Activated CD4-positive, alpha-beta memory T cell treated with anti-CD3 and anti-CD28 coated beads for 36 hours (primary cell): ENCODE measurements at regions not wholly inside any gene's neighbourhood (a gene's known extent, or its start where the extent isn't known, plus 50 kb on each side); places are given as distances from the start of the nearest gene placed in this dataset.

Experiments used
- CTCF ChIA-PET: fragments of 350-600 bp; sonication (Branson Sonifier 250); formaldehyde crosslinking; loops from one replicate; lab custom pipeline; 2021; ENCODE audit warnings: antibody characterized with exemption, inconsistent platforms; lab: Charles Lee
- POLR2A ChIA-PET: fragments of 350-600 bp; sonication (Branson Sonifier 250); formaldehyde crosslinking; loops from one replicate; lab custom pipeline; 2021; ENCODE audit warnings: antibody characterized with exemption; lab: Charles Lee
- DNase-seq: peaks from one replicate; pipeline ENCODE4 v3.0.0-alpha.2; 2020
- H3K27ac Mint-ChIP-seq: one replicate; pipeline ENCODE4 v1.8.0; 2021; ENCODE audit warnings: mixed read lengths
- H3K27me3 Mint-ChIP-seq: one replicate; pipeline ENCODE4 v1.8.0; 2021; ENCODE audit warnings: mixed read lengths
- H3K36me3 Mint-ChIP-seq: one replicate; pipeline ENCODE4 v1.8.0; 2021; ENCODE audit warnings: mixed read lengths
- H3K4me1 Mint-ChIP-seq: one replicate; pipeline ENCODE4 v1.8.0; 2021; ENCODE audit warnings: low read depth, mixed read lengths
- H3K4me3 Mint-ChIP-seq: one replicate; pipeline ENCODE4 v1.8.0; 2021; ENCODE audit warnings: mild to moderate bottlenecking, mixed read lengths
- H3K9me3 Mint-ChIP-seq: one replicate; pipeline ENCODE4 v1.8.0; 2021; ENCODE audit warnings: mixed read lengths
- intact Hi-C: fragments of 100-400 bp; cut with micrococcal nuclease; formaldehyde crosslinking; loops from one replicate; pipeline ENCODE4 v1.15.1; 2023

GRCh38 chr3:76487446-76487845 lies 552.5 kb upstream of the ROBO2 start:
- peaks cover 27% of the 10 kb centered on the region for H3K9me3 Mint-ChIP-seq
- no peaks in the 10 kb centered on the region for H3K4me1 Mint-ChIP-seq
- H3K4me3 Mint-ChIP-seq, result no peak overlapping the region
- H3K36me3 Mint-ChIP-seq, result no peaks in the 10 kb centered on the region
- intact Hi-C loops, result no loop called here
- ChIA-PET POLR2A (no interaction called here), CTCF (no interaction called here)
- no peak for DNase-seq
- no peaks in the 10 kb centered on the region for H3K27me3 Mint-ChIP-seq
- no peak overlapping the region for H3K27ac Mint-ChIP-seq

GRCh38 chr3:76490064-76490463 lies 549.8 kb upstream of the ROBO2 start:
- Mint-ChIP-seq H3K9me3 (peaks cover 30% of the 10 kb centered on the region), H3K27ac (no peak overlapping the region), H3K4me1 (no peaks in the 10 kb centered on the region), H3K4me3 (no peak overlapping the region), H3K36me3 (no peaks in the 10 kb centered on the region), H3K27me3 (no peaks in the 10 kb centered on the region)
- no peak for DNase-seq
- POLR2A ChIA-PET, result no interaction called here
- intact Hi-C loops, result no loop called here
- CTCF ChIA-PET, result no interaction called here

DNA sequence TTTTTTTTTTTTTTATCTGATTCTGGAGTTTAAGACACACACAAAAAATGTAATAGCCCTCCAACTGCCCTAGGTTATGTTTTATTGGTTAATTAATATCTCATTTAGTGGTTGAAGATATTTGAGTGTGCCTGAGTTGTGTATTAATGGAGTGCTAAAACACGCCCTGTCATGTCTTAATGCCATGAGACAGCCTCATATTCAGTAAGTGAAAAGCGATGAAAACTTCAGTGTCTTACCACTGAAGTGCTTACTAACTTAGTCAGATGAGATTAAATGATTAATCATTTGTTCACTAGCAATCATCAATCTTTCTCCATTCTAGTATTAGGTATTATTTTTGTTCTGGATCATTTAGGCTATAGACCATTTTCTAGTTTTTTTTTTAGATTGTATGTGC lies 544.7 kb upstream of the ROBO2 start:
- DNase-seq, result no peak
- CTCF ChIA-PET, result no interaction called here
- H3K4me3 Mint-ChIP-seq, result no peak overlapping the region
- H3K9me3 Mint-ChIP-seq, result peaks cover 34% of the 10 kb centered on the region
- H3K27me3 Mint-ChIP-seq, result no peaks in the 10 kb centered on the region
- no peaks in the 10 kb centered on the region for H3K4me1 Mint-ChIP-seq
- H3K36me3 Mint-ChIP-seq, result no peaks in the 10 kb centered on the region
- intact Hi-C loops, result no loop called here
- POLR2A ChIA-PET, result no interaction called here
- no peak overlapping the region for H3K27ac Mint-ChIP-seq

GRCh38 chr3:76497636-76498035 lies 542.3 kb upstream of the ROBO2 start:
- Mint-ChIP-seq H3K4me3 (no peak overlapping the region), H3K27ac (no peak overlapping the region), H3K4me1 (no peaks in the 10 kb centered on the region), H3K9me3 (peaks cover 28% of the 10 kb centered on the region), H3K36me3 (no peaks in the 10 kb centered on the region), H3K27me3 (no peaks in the 10 kb centered on the region)
- ChIA-PET POLR2A (no interaction called here), CTCF (no interaction called here)
- intact Hi-C loops, result no loop called here
- no peak for DNase-seq

DNA sequence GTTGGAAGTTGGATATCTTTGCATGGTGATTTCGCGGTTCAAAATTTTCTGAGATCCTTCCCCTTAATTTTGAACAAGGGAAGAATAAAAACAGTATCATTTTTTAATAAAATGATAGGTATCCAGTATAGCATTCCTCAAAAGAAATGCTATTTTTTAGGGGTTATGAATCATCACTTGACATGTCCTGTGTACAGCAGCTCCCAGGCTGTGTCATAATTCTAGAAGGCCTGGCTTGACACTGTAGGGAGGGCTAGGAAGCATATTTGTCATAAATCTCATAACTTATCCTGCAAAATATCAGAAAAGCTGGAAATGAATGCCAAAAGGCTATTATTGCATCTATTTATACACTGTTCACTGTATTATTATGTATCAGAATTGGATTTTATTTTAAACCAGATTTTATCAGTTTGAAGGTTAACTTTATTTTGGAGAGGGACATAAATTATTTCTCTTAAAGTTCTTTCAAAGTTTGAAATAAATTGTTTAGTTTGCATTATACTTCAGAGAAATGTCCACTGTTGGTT lies 539.1 kb upstream of the ROBO2 start:
- intact Hi-C loops, result no loop called here
- no peak overlapping the region for H3K4me3 Mint-ChIP-seq
- CTCF ChIA-PET, result interaction anchor here (0.6 kb wide), 1 partner anchor 550 kb away, joined by 3 read pairs; no protein-coding TSS in a partner anchor
- H3K27ac Mint-ChIP-seq, result no peak overlapping the region
- no peak for DNase-seq
- no peaks in the 10 kb centered on the region for H3K36me3 Mint-ChIP-seq
- H3K4me1 Mint-ChIP-seq, result no peaks in the 10 kb centered on the region
- peaks cover 23% of the 10 kb centered on the region for H3K9me3 Mint-ChIP-seq
- POLR2A ChIA-PET, result no interaction called here
- H3K27me3 Mint-ChIP-seq, result no peaks in the 10 kb centered on the region

DNA sequence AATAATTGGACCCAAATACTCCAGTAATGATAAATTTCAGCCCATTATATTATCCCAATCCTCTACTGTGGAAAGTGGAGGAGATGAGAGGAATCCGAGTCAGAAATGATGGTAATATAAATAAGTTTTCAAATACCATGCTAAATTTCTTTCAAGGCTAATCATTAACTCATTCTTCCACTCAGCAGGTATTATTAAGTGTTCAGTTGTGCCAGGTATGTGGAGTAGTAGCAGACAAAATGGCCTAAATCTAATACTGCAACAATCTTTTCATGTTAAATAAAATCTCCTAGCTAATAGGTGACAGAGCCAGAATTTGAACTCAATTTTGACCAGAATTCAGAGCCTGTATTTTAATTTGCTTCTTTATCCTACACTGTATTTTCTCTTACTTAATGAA lies 538.6 kb upstream of the ROBO2 start:
- ChIA-PET CTCF (interaction anchor here (0.6 kb wide), 1 partner anchor 550 kb away, joined by 3 read pairs; no protein-coding TSS in a partner anchor), POLR2A (no interaction called here)
- H3K4me1 Mint-ChIP-seq, result no peaks in the 10 kb centered on the region
- no peak for DNase-seq
- peaks cover 22% of the 10 kb centered on the region for H3K9me3 Mint-ChIP-seq
- no peaks in the 10 kb centered on the region for H3K27me3 Mint-ChIP-seq
- no peak overlapping the region for H3K27ac Mint-ChIP-seq
- intact Hi-C loops, result no loop called here
- H3K4me3 Mint-ChIP-seq, result no peak overlapping the region
- H3K36me3 Mint-ChIP-seq, result no peaks in the 10 kb centered on the region

DNA sequence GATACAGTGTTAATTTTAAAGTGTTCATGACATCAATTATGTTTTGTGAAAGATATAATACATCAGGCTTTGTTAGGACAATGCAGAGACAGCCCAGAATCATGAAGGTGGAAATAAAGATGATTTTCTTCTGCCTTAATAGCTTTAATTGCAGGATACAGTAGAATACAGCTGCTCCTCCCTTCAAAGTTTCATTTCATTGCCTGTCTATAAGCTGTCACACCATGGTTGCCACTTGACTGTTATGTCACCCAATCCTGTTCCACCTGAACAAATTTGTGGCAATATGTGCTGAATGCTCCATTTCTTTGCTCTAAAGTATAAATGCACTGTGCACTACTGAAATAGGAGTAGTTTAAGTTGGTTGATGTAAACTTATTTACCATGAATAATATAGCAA lies 537.8 kb upstream of the ROBO2 start:
- Mint-ChIP-seq H3K27me3 (no peaks in the 10 kb centered on the region), H3K4me1 (no peaks in the 10 kb centered on the region), H3K36me3 (no peaks in the 10 kb centered on the region), H3K4me3 (no peak overlapping the region), H3K27ac (no peak overlapping the region), H3K9me3 (peaks cover 15% of the 10 kb centered on the region)
- intact Hi-C loops, result no loop called here
- DNase-seq, result no peak
- ChIA-PET POLR2A (no interaction called here), CTCF (no interaction called here)

DNA sequence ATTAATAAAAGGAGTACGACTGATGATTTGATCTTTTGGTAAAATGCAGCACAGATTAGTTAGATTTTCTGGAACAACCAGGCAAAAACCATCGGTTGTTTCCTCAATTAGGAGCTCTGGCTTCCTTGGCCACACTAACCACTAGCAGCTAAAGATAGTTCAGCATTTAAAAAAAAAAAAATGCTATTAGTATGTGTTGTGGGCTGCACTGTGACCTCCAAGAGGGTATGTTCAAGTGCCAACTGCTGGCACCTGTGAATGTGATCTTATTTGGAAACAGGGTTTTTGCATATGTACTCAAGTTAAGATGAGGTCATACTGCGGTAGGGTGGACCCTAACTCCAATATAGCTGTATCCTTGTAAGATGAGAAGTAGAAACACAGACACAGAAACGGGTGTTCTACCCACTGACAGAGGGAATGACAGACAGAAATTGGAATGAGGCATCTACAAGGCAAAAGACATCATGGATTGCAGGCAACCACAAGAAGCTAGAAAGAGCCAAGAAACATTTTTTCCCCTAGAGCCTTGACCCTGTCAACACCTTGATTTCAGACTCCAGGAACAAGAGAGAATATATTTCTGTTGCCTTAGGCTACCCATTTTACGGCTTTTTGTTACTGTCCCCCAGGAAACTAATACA lies 534.6 kb upstream of the ROBO2 start:
- no peak overlapping the region for H3K4me3 Mint-ChIP-seq
- ChIA-PET POLR2A (no interaction called here), CTCF (interaction anchor here (1.1 kb wide), 1 partner anchor 9 kb away, joined by 3 read pairs; no protein-coding TSS in a partner anchor)
- no peaks in the 10 kb centered on the region for H3K4me1 Mint-ChIP-seq
- H3K27me3 Mint-ChIP-seq, result no peaks in the 10 kb centered on the region
- H3K9me3 Mint-ChIP-seq, result peaks cover 3% of the 10 kb centered on the region
- no peak overlapping the region for H3K27ac Mint-ChIP-seq
- no peaks in the 10 kb centered on the region for H3K36me3 Mint-ChIP-seq
- intact Hi-C loops, result no loop called here
- DNase-seq, result no peak

- H3K9me3 Mint-ChIP-seq, result peaks cover 15% of the 10 kb centered on the region
- ChIA-PET POLR2A (no interaction called here), CTCF (no interaction called here)
- H3K4me3 Mint-ChIP-seq, result no peak overlapping the region
- H3K36me3 Mint-ChIP-seq, result no peaks in the 10 kb centered on the region
- intact Hi-C loops, result no loop called here
- no peaks in the 10 kb centered on the region for H3K27me3 Mint-ChIP-seq
- H3K4me1 Mint-ChIP-seq, result no peaks in the 10 kb centered on the region
- no peak overlapping the region for H3K27ac Mint-ChIP-seq
- no peak for DNase-seq
Observed at GRCh38 chr3:76509179-76509830, 530.6 kb upstream of the ROBO2 start.

DNA sequence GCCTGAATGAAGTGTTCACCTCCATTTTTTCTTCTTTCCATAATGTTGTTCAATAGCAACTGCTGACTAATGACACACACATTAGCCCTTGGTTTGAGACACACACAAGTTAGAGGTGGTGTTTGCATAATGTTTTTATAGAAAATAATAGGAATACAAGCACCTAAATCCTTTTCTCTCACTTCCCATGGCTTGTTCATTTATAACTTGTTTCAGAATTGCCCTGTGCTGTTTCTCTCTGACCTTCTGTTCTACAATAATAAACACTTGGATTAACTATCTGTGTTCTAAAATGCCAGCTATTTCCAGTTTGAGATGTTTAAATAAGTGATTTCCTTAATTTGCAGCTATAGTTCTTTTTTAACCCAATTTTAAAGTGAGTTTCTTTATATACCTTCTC lies 525.1 kb upstream of the ROBO2 start:
- intact Hi-C loops, result no loop called here
- H3K4me3 Mint-ChIP-seq, result no peak overlapping the region
- ChIA-PET CTCF (interaction anchor here (1.2 kb wide), 1 partner anchor 10 kb away, joined by 3 read pairs; no protein-coding TSS in a partner anchor), POLR2A (no interaction called here)
- no peaks in the 10 kb centered on the region for H3K36me3 Mint-ChIP-seq
- no peak for DNase-seq
- no peaks in the 10 kb centered on the region for H3K27me3 Mint-ChIP-seq
- no peaks in the 10 kb centered on the region for H3K4me1 Mint-ChIP-seq
- peaks cover 14% of the 10 kb centered on the region for H3K9me3 Mint-ChIP-seq
- no peak overlapping the region for H3K27ac Mint-ChIP-seq

GRCh38 chr3:76523337-76523736 lies 516.6 kb upstream of the ROBO2 start:
- no peak overlapping the region for H3K4me3 Mint-ChIP-seq
- no peaks in the 10 kb centered on the region for H3K4me1 Mint-ChIP-seq
- ChIA-PET CTCF (no interaction called here), POLR2A (no interaction called here)
- H3K9me3 Mint-ChIP-seq, result peaks cover 4% of the 10 kb centered on the region
- no peak overlapping the region for H3K27ac Mint-ChIP-seq
- no peaks in the 10 kb centered on the region for H3K36me3 Mint-ChIP-seq
- H3K27me3 Mint-ChIP-seq, result no peaks in the 10 kb centered on the region
- intact Hi-C loops, result no loop called here
- no peak for DNase-seq

- CTCF ChIA-PET, result no interaction called here
- H3K27ac Mint-ChIP-seq, result no peak overlapping the region
- H3K36me3 Mint-ChIP-seq, result no peaks in the 10 kb centered on the region
- intact Hi-C loops, result no loop called here
- POLR2A ChIA-PET, result no interaction called here
- no peaks in the 10 kb centered on the region for H3K27me3 Mint-ChIP-seq
- DNase-seq, result no peak
- H3K4me3 Mint-ChIP-seq, result no peak overlapping the region
- peaks cover 14% of the 10 kb centered on the region for H3K9me3 Mint-ChIP-seq
- no peaks in the 10 kb centered on the region for H3K4me1 Mint-ChIP-seq
Observed at GRCh38 chr3:76525726-76526125, 514.2 kb upstream of the ROBO2 start.

GRCh38 chr3:76527773-76528172 lies 512.1 kb upstream of the ROBO2 start:
- POLR2A ChIA-PET, result no interaction called here
- no peak overlapping the region for H3K27ac Mint-ChIP-seq

More at GRCh38 chr3:76527773-76528172, 512.1 kb upstream of the ROBO2 start:
- intact Hi-C loops, result no loop called here
- Mint-ChIP-seq H3K27me3 (no peaks in the 10 kb centered on the region), H3K9me3 (peaks cover 15% of the 10 kb centered on the region), H3K4me1 (no peaks in the 10 kb centered on the region), H3K36me3 (no peaks in the 10 kb centered on the region), H3K4me3 (no peak overlapping the region)
- CTCF ChIA-PET, result no interaction called here
- DNase-seq, result no peak
